Liver (tissue), 7 donors: ENCODE measurements at regions not wholly inside any gene's neighbourhood (a gene's known extent, or its start where the extent isn't known, plus 50 kb on each side); places are given as distances from the start of the nearest gene placed in this dataset.

Source experiments
- DNase-seq: peaks from one replicate; pipeline ENCODE4 v3.0.0-alpha.2; 2017; ENCODE audit warnings: low spot score
- H3K27ac ChIP-seq, 2 donors: one replicate each; pipeline ENCODE4 v1.7.0; 2013; ENCODE audit warnings: inconsistent platforms in 2 of 2, low read length in 2 of 2, control low read depth in 1 of 2, low read depth in 1 of 2, mild to moderate bottlenecking in 1 of 2
- H3K27me3 ChIP-seq, 4 donors: one replicate each; pipeline versions ENCODE4 v1.6.1 to v1.7.0; 2013; ENCODE audit warnings: low read length in 3 of 4, inconsistent platforms in 1 of 4, mild to moderate bottlenecking in 1 of 4, moderate library complexity in 1 of 4; ENCODE audit not compliant: control insufficient read depth in 4 of 4, insufficient read depth in 4 of 4
- H3K36me3 ChIP-seq, 4 donors: one replicate each; pipeline versions ENCODE4 v1.6.1 to v1.7.0; 2013; ENCODE audit warnings: low read length in 3 of 4, mild to moderate bottlenecking in 3 of 4, low read depth in 1 of 4, moderate library complexity in 1 of 4; ENCODE audit not compliant: control insufficient read depth in 4 of 4, insufficient read depth in 3 of 4
- H3K4me1 ChIP-seq, 4 donors: one replicate each; pipeline versions ENCODE4 v1.6.1 to v1.7.0; 2013; ENCODE audit warnings: low read length in 3 of 4, mild to moderate bottlenecking in 3 of 4, moderate library complexity in 1 of 4; ENCODE audit not compliant: control insufficient read depth in 4 of 4, insufficient read depth in 4 of 4
- H3K4me3 ChIP-seq, 3 donors: one replicate each; pipeline versions ENCODE4 v1.6.1 to v1.7.0; 2013; ENCODE audit warnings: low read length in 3 of 3, control low read depth in 1 of 3, low read depth in 1 of 3, mild to moderate bottlenecking in 1 of 3
- H3K9ac ChIP-seq, 2 donors: one replicate each; pipeline ENCODE4 v1.7.0; 2013; ENCODE audit warnings: low read length in 2 of 2, mild to moderate bottlenecking in 2 of 2, moderate library complexity in 2 of 2, control low read depth in 1 of 2, low read depth in 1 of 2
- H3K9me3 ChIP-seq, 4 donors: one replicate each; pipeline versions ENCODE4 v1.6.1 to v1.7.0; 2013; ENCODE audit warnings: low read length in 3 of 4; ENCODE audit not compliant: control insufficient read depth in 4 of 4
- EGR1 ChIP-seq, 2 donors: IDR thresholded peaks; 2 replicates each; pipeline ENCODE4 v1.6.1; 2016 to 2018; ENCODE audit warnings: antibody characterized with exemption in 2 of 2, low read depth in 2 of 2
- FOXA2 ChIP-seq: IDR thresholded peaks from 2 replicates; pipeline ENCODE4 v1.6.1; 2016; ENCODE audit warnings: antibody characterized with exemption
- GABPA ChIP-seq, 2 donors: IDR thresholded peaks in 1 of 2; conservative IDR thresholded peaks in 1 of 2; 2 replicates each; pipeline ENCODE4 v1.6.1; 2016; ENCODE audit warnings: antibody characterized with exemption in 2 of 2, mild to moderate bottlenecking in 1 of 2, moderate library complexity in 1 of 2
- HNF4A ChIP-seq, 2 donors: conservative IDR thresholded peaks; 2 replicates each; pipeline ENCODE4 v1.6.1; 2016; ENCODE audit warnings: antibody characterized with exemption in 2 of 2, mild to moderate bottlenecking in 2 of 2
- HNF4G ChIP-seq: IDR thresholded peaks from 2 replicates; pipeline ENCODE4 v1.6.1; 2016; ENCODE audit warnings: antibody characterized with exemption
- NR2F2 ChIP-seq: IDR thresholded peaks from 2 replicates; pipeline ENCODE4 v1.6.1; 2016; ENCODE audit warnings: antibody characterized with exemption
- RAD21 ChIP-seq, 2 donors: IDR thresholded peaks; 2 replicates each; pipeline ENCODE4 v1.6.1; 2016; ENCODE audit warnings: antibody characterized with exemption in 2 of 2, mild to moderate bottlenecking in 2 of 2
- RXRA ChIP-seq, 2 donors: IDR thresholded peaks; 2 replicates each; pipeline ENCODE4 v1.6.1; 2017 to 2018; ENCODE audit warnings: antibody characterized with exemption in 2 of 2, mild to moderate bottlenecking in 1 of 2
- SP1 ChIP-seq: IDR thresholded peaks from 2 replicates; pipeline ENCODE4 v1.6.1; 2018; ENCODE audit warnings: antibody characterized with exemption, mild to moderate bottlenecking
- TAF1 ChIP-seq: conservative IDR thresholded peaks from 2 replicates; pipeline ENCODE4 v1.6.1; 2016; ENCODE audit warnings: antibody characterized with exemption, mild to moderate bottlenecking
- YY1 ChIP-seq: IDR thresholded peaks from 2 replicates; pipeline ENCODE4 v1.6.1; 2016; ENCODE audit warnings: antibody characterized with exemption, mild to moderate bottlenecking
- TF ChIP-seq, protein P1 (sequence below): IDR thresholded peaks from 2 replicates; pipeline ENCODE4 v1.6.1; 2016; ENCODE audit warnings: antibody characterized with exemption
- TF ChIP-seq, protein P2 (sequence below): IDR thresholded peaks from 2 replicates; pipeline ENCODE4 v1.6.1; 2016; ENCODE audit warnings: antibody characterized with exemption
- TF ChIP-seq, protein P3 (sequence below): IDR thresholded peaks from 2 replicates; pipeline ENCODE4 v1.6.1; 2016; ENCODE audit warnings: antibody characterized with exemption, mild to moderate bottlenecking
- TF ChIP-seq, protein P4 (sequence below): fragments of 150-350 bp; IDR thresholded peaks from 2 replicates; pipeline ENCODE4 v1.5.1; 2017; ENCODE audit warnings: improper control_type of control experiment, low read depth, low read length; ENCODE audit not compliant: missing input control
- donor health status: healthy.
- donor health status: healthy.
- donor health status: healthy.
- donor health status: healthy.

DNA sequence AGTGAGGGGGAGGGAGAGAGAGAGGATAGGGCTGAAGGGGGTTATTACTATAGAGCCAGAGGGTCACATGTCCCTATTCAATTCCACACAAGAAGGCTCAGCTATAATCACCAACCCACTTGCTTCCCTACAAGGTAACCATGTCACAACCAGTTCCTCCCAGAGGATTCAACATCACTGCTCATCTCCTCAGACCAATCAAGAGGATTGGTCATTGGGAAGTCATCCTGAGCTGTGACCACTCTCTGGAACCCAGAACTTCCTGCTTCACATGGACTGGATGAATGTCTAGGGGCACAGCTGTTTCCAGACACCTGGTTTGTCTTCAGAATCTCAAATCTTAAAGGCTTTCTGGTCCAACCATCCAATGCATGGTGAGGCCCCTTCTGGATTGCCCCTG is 154.9 kb upstream of the SDK2 start:
- Histone ChIP-seq H3K9me3 (peaks cover 0 to 4% (median 1%) of the 10 kb centered on the region in 4 donors), H3K9ac (no peak overlapping the region), H3K27me3 (no peaks in the 10 kb centered on the region), H3K36me3 (no peaks in the 10 kb centered on the region), H3K4me1 (peaks cover 15 to 55% (median 39%) of the 10 kb centered on the region in 4 donors), H3K4me3 (no peak overlapping the region), H3K27ac (peak overlapping the region; percentile 77 to 88)
- TF ChIP-seq, protein P1, sequence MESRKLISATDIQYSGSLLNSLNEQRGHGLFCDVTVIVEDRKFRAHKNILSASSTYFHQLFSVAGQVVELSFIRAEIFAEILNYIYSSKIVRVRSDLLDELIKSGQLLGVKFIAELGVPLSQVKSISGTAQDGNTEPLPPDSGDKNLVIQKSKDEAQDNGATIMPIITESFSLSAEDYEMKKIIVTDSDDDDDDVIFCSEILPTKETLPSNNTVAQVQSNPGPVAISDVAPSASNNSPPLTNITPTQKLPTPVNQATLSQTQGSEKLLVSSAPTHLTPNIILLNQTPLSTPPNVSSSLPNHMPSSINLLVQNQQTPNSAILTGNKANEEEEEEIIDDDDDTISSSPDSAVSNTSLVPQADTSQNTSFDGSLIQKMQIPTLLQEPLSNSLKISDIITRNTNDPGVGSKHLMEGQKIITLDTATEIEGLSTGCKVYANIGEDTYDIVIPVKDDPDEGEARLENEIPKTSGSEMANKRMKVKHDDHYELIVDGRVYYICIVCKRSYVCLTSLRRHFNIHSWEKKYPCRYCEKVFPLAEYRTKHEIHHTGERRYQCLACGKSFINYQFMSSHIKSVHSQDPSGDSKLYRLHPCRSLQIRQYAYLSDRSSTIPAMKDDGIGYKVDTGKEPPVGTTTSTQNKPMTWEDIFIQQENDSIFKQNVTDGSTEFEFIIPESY = no peak
- TF ChIP-seq HNF4G (no peak), NR2F2 (no peak), GABPA (IDR thresholded peaks at IDR 0.05 in 1 of 2, conservative IDR thresholded peaks at IDR 0.05 in 1 of 2) (no peak), TAF1 (no peak), YY1 (no peak), RXRA (IDR thresholded peaks at IDR 0.05) (no peak), HNF4A (conservative IDR thresholded peaks at IDR 0.05) (no peak), EGR1 (IDR thresholded peaks at IDR 0.05; ENCODE audit: low read depth in 2 of 2) (no peak), SP1 (no peak), RAD21 (IDR thresholded peaks at IDR 0.05) (no peak), FOXA2 (no peak)
- TF ChIP-seq, protein P2, sequence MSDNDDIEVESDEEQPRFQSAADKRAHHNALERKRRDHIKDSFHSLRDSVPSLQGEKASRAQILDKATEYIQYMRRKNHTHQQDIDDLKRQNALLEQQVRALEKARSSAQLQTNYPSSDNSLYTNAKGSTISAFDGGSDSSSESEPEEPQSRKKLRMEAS = no peak
- TF ChIP-seq, protein P3, sequence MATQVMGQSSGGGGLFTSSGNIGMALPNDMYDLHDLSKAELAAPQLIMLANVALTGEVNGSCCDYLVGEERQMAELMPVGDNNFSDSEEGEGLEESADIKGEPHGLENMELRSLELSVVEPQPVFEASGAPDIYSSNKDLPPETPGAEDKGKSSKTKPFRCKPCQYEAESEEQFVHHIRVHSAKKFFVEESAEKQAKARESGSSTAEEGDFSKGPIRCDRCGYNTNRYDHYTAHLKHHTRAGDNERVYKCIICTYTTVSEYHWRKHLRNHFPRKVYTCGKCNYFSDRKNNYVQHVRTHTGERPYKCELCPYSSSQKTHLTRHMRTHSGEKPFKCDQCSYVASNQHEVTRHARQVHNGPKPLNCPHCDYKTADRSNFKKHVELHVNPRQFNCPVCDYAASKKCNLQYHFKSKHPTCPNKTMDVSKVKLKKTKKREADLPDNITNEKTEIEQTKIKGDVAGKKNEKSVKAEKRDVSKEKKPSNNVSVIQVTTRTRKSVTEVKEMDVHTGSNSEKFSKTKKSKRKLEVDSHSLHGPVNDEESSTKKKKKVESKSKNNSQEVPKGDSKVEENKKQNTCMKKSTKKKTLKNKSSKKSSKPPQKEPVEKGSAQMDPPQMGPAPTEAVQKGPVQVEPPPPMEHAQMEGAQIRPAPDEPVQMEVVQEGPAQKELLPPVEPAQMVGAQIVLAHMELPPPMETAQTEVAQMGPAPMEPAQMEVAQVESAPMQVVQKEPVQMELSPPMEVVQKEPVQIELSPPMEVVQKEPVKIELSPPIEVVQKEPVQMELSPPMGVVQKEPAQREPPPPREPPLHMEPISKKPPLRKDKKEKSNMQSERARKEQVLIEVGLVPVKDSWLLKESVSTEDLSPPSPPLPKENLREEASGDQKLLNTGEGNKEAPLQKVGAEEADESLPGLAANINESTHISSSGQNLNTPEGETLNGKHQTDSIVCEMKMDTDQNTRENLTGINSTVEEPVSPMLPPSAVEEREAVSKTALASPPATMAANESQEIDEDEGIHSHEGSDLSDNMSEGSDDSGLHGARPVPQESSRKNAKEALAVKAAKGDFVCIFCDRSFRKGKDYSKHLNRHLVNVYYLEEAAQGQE = no peak
- TF ChIP-seq, protein P4, sequence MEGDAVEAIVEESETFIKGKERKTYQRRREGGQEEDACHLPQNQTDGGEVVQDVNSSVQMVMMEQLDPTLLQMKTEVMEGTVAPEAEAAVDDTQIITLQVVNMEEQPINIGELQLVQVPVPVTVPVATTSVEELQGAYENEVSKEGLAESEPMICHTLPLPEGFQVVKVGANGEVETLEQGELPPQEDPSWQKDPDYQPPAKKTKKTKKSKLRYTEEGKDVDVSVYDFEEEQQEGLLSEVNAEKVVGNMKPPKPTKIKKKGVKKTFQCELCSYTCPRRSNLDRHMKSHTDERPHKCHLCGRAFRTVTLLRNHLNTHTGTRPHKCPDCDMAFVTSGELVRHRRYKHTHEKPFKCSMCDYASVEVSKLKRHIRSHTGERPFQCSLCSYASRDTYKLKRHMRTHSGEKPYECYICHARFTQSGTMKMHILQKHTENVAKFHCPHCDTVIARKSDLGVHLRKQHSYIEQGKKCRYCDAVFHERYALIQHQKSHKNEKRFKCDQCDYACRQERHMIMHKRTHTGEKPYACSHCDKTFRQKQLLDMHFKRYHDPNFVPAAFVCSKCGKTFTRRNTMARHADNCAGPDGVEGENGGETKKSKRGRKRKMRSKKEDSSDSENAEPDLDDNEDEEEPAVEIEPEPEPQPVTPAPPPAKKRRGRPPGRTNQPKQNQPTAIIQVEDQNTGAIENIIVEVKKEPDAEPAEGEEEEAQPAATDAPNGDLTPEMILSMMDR = no peak
- DNase-seq = no peak
